Activated T-helper 2 cell treated with anti-CD3 and anti-CD28 coated beads, Interferon-gamma antibody, Interleukin-2, Interleukin-4, amounts not matched to agents 10 μg/mL and 5 μg/mL and 100 μg/mL, durations not matched to agents 14 hours and 24 hours and 36 hours (primary cell): ENCODE measurements at regions not wholly inside any gene's neighbourhood (a gene's known extent, or its start where the extent isn't known, plus 50 kb on each side); places are given as distances from the start of the nearest gene placed in this dataset.
"Not testable (repeated sequence)": the region's sequence is repeated elsewhere in the genome, so short reads cannot be mapped to it uniquely, and the experiment has no call there.

Experiments
- DNase-seq: peaks from one replicate; pipeline ENCODE4 v3.0.0; 2021; ENCODE audit warnings: low spot score
- H3K27ac Mint-ChIP-seq: one replicate; pipeline ENCODE4 v1.8.0; 2021; ENCODE audit warnings: mixed read lengths
- H3K27me3 Mint-ChIP-seq: one replicate; pipeline ENCODE4 v1.8.0; 2021; ENCODE audit warnings: low read depth, mixed read lengths
- H3K36me3 Mint-ChIP-seq: one replicate; pipeline ENCODE4 v1.8.0; 2021; ENCODE audit warnings: low read depth, mixed read lengths
- H3K4me1 Mint-ChIP-seq: one replicate; pipeline ENCODE4 v1.8.0; 2021; ENCODE audit warnings: low read depth, mixed read lengths
- H3K4me3 Mint-ChIP-seq: one replicate; pipeline ENCODE4 v1.8.0; 2021; ENCODE audit warnings: low read depth, mild to moderate bottlenecking, moderate library complexity, mixed read lengths
- H3K9me3 Mint-ChIP-seq: one replicate; pipeline ENCODE4 v1.8.0; 2021; ENCODE audit warnings: mixed read lengths
- intact Hi-C: fragments of 100-400 bp; cut with micrococcal nuclease; formaldehyde crosslinking; loops from one replicate; pipeline ENCODE4 v1.15.1; 2023

- H3K4me1 Mint-ChIP-seq = peaks cover 32% of the 10 kb centered on the region
- H3K27me3 Mint-ChIP-seq, DNase-seq, H3K4me3 Mint-ChIP-seq, H3K36me3 Mint-ChIP-seq, H3K27ac Mint-ChIP-seq: not testable (repeated sequence)
- intact Hi-C loops = loop anchor here (5.0 kb wide), 1 partner anchor 245 kb away; no protein-coding TSS in a partner anchor
- H3K9me3 Mint-ChIP-seq = peaks cover 12% of the 10 kb centered on the region
These were observed 277.1 kb downstream of the COG6 start for GRCh38 chr13:39932514-39932913.

- Mint-ChIP-seq H3K27ac (no peak overlapping the region), H3K4me3 (no peak overlapping the region), H3K27me3 (no peaks in the 10 kb centered on the region), H3K9me3 (peaks cover 12% of the 10 kb centered on the region), H3K4me1 (peaks cover 29% of the 10 kb centered on the region), H3K36me3 (peaks cover 6% of the 10 kb centered on the region)
- intact Hi-C loops = no loop called here
- DNase-seq = no peak
These were observed 279.7 kb downstream of the COG6 start for GRCh38 chr13:39935155-39935554.

- Mint-ChIP-seq H3K4me1 (peaks cover 27% of the 10 kb centered on the region), H3K27me3 (no peaks in the 10 kb centered on the region), H3K4me3 (no peak overlapping the region), H3K9me3 (peaks cover 4% of the 10 kb centered on the region), H3K27ac (no peak overlapping the region), H3K36me3 (no peaks in the 10 kb centered on the region)
- DNase-seq = no peak
- intact Hi-C loops = no loop called here
These were observed 283.1 kb downstream of the COG6 start for GRCh38 chr13:39938596-39938995.

GRCh38 chr13:39941236-39941635 is 285.8 kb downstream of the COG6 start:
- no peak overlapping the region for H3K27ac Mint-ChIP-seq
- H3K9me3 Mint-ChIP-seq = no peaks in the 10 kb centered on the region
- no peaks in the 10 kb centered on the region for H3K36me3 Mint-ChIP-seq
- no peaks in the 10 kb centered on the region for H3K27me3 Mint-ChIP-seq
- DNase-seq = no peak
- H3K4me3 Mint-ChIP-seq = no peak overlapping the region
- intact Hi-C loops = loop anchor here (2.0 to 5.0 kb wide), 3 partner anchors 164 to 741 kb away; no protein-coding TSS in a partner anchor
- H3K4me1 Mint-ChIP-seq = peaks cover 24% of the 10 kb centered on the region

DNA sequence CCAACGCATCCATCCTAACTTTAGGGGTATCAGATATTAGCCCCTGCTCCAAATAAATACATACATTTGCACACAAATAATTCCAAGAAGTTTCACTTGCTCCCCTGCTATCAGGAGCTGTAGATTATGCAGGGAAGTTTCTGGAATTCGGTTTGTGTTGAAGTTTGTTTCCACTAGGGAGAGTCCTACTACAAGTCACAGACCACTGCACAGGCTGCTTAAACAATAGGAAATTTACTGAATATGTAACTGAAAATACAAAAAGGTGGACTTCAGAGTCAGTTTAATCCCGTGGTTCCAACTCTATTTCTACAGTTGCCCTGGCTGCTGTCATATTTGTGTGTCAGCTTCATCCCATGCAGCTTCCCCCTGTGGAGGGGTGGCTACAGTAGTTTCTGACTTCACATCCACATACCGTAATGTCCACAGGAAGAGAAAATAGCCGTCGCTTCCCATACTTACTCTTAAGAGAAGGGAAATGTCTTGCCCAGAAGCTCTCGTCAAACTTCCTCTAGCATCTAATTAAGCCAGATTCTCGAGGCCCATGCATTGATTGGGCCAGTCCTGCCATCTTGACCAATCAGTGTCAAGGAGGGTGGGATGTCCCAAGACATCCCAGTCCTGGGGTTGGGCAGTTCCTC is 286.6 kb downstream of the COG6 start:
- Mint-ChIP-seq H3K36me3 (no peaks in the 10 kb centered on the region), H3K4me1 (peaks cover 21% of the 10 kb centered on the region), H3K27ac (no peak overlapping the region), H3K4me3 (no peak overlapping the region), H3K27me3 (no peaks in the 10 kb centered on the region), H3K9me3 (no peaks in the 10 kb centered on the region)
- no peak for DNase-seq
- intact Hi-C loops = loop anchor here (2.0 to 5.0 kb wide), 3 partner anchors 165 to 740 kb away; no protein-coding TSS in a partner anchor

DNA sequence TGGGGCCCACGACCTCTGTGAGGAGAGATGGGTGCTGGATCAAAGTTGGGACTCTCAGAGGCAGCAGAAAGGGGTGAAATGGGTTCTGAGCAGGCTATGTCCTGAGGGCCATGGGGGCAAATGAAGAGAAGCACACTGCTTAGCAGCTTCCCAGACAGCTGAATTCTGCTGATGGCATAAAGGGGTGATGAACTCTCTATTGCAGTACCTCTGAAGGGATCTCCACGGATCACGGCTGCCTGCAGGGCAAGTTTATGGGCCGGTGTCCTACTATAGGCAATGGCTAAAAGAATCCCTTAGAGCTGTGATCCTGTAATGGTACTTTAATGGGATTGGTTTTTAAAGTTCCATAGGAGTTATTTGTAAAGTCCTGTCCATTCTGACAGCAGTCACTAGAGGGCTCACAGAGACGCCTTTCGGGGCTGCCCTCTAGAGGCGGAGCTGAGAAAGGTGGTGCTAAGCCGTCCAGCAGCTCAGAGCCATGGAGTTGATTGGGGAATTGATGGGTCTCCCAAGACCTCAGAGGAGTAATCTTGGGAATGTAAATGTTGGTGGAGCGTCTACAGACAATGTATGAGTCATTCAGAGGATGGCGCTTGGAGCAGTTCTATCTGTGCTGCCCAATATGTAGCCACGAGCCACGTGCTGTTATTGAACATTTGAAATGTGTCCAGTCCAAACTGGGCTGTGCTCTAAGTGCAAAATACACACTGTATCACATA is 287.3 kb downstream of the COG6 start:
- Mint-ChIP-seq H3K4me3 (no peak overlapping the region), H3K9me3 (no peaks in the 10 kb centered on the region), H3K36me3 (no peaks in the 10 kb centered on the region), H3K27me3 (peaks cover 1% of the 10 kb centered on the region), H3K27ac (no peak overlapping the region), H3K4me1 (peaks cover 17% of the 10 kb centered on the region)
- peak; percentile 38 for DNase-seq
- intact Hi-C loops = loop anchor here (5.0 kb wide), 2 partner anchors 260 to 740 kb away; no protein-coding TSS in a partner anchor

- DNase-seq = no peak
- Mint-ChIP-seq H3K4me3 (no peak overlapping the region), H3K36me3 (no peaks in the 10 kb centered on the region), H3K27ac (no peak overlapping the region), H3K9me3 (no peaks in the 10 kb centered on the region), H3K27me3 (peaks cover 6% of the 10 kb centered on the region), H3K4me1 (peaks cover 21% of the 10 kb centered on the region)
- intact Hi-C loops = loop anchor here (5.0 kb wide), 2 partner anchors 261 to 739 kb away; no protein-coding TSS in a partner anchor
These were observed 288.2 kb downstream of the COG6 start for GRCh38 chr13:39943711-39944110.

GRCh38 chr13:39945226-39945625 is 289.8 kb downstream of the COG6 start:
- intact Hi-C loops = no loop called here
- H3K4me1 Mint-ChIP-seq = peaks cover 21% of the 10 kb centered on the region
- no peak overlapping the region for H3K4me3 Mint-ChIP-seq
- no peaks in the 10 kb centered on the region for H3K36me3 Mint-ChIP-seq
- no peaks in the 10 kb centered on the region for H3K9me3 Mint-ChIP-seq
- peaks cover 6% of the 10 kb centered on the region for H3K27me3 Mint-ChIP-seq
- no peak for DNase-seq
- no peak overlapping the region for H3K27ac Mint-ChIP-seq

DNA sequence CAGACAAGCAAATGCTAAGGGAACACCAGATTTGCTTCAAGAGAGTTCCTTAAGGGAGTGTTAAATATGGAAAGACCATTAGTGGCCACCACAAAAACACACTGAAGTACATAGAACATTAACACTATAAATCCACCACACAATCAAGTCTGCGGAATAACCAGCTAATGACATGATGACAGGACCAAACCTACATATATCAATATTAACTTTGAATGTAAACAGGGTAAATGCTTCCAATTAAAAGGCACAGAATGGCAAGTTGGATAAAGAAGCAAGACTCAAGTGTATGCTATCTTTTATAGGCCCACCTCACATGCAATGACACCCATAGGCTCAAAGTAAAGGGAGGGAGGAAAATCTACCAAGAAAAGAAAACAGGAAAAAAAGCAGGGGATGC is 291.3 kb downstream of the COG6 start:
- Mint-ChIP-seq H3K4me3 (no peak overlapping the region), H3K27ac (no peak overlapping the region), H3K4me1 (peaks cover 16% of the 10 kb centered on the region), H3K9me3 (no peaks in the 10 kb centered on the region), H3K27me3 (peaks cover 6% of the 10 kb centered on the region), H3K36me3 (no peaks in the 10 kb centered on the region)
- DNase-seq = no peak
- intact Hi-C loops = no loop called here

DNA sequence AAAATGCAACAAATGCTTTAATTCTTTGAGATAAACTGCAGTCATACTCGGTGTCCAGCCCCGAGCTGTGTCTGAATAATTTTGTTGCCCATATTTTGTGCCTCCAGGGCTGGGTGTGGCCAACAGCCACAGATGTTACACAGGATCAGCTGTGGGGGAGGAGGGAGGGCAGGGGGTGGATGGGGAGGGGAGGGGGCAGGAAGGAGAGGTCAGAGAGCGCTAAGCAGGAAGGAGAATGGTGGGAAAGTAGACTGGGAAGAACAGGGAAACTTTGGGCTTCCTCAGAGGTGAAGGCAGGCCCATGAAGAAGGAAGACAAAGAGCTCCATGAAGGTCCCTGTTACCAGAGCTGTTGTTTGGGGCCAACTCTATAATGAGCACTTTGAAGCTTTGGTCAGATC is 295.8 kb downstream of the COG6 start:
- Mint-ChIP-seq H3K36me3 (no peaks in the 10 kb centered on the region), H3K4me3 (no peak overlapping the region), H3K9me3 (no peaks in the 10 kb centered on the region), H3K27me3 (peaks cover 6% of the 10 kb centered on the region), H3K27ac (no peak overlapping the region), H3K4me1 (peaks cover 30% of the 10 kb centered on the region)
- intact Hi-C loops = loop anchor here (10.0 kb wide), 3 partner anchors 274 to 824 kb away; partner anchors contain the start of genes FOXO1 and MRPS31
- no peak for DNase-seq

GRCh38 chr13:39952249-39953233 is 297.1 kb downstream of the COG6 start:
- intact Hi-C loops = loop anchor here (10.0 kb wide), 3 partner anchors 272 to 822 kb away; partner anchors contain the start of genes FOXO1 and MRPS31
- peak overlapping the region; percentile 6 for H3K27ac Mint-ChIP-seq
- H3K4me3 Mint-ChIP-seq = no peak overlapping the region
- peaks cover 6% of the 10 kb centered on the region for H3K27me3 Mint-ChIP-seq
- H3K36me3 Mint-ChIP-seq = no peaks in the 10 kb centered on the region
- peaks cover 42% of the 10 kb centered on the region for H3K4me1 Mint-ChIP-seq
- no peak for DNase-seq
- no peaks in the 10 kb centered on the region for H3K9me3 Mint-ChIP-seq

DNA sequence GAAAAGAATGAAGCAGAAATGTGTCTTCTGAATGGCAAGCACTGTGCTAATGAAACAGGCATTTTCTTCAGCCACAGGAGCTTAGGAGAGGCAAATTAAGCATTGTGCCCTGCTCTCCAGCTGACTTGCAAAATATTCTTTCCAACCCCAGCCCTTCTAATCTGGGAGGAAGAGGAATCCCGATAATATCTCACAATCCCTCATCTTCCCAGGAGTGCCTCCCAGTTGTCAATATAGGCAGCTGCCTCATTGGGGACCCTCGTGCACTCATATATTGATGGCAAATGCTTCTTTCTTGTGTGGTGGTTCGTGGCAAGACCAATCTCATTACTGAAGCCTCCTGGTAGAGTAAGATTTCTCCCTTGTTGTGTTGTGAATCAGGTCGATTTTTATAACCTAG is 299.0 kb downstream of the COG6 start:
- Mint-ChIP-seq H3K27ac (no peak overlapping the region), H3K27me3 (no peaks in the 10 kb centered on the region), H3K36me3 (no peaks in the 10 kb centered on the region), H3K9me3 (no peaks in the 10 kb centered on the region), H3K4me3 (no peak overlapping the region), H3K4me1 (peaks cover 46% of the 10 kb centered on the region)
- DNase-seq = no peak
- intact Hi-C loops = loop anchor here (10.0 kb wide), 3 partner anchors 270 to 820 kb away; partner anchors contain the start of genes FOXO1 and MRPS31
